ENCODE measurements at regions not wholly inside any gene's neighbourhood (a gene's known extent, or its start where the extent isn't known, plus 50 kb on each side); places are given as distances from the start of the nearest gene placed in this dataset.

- no peaks in the 10 kb centered on the region for H3K36me3 ChIP-seq (replicated peaks in 1 of 2; ENCODE audit: control insufficient read depth in 1 of 2, insufficient read depth in 2 of 2, low read length in 2 of 2)
- Mint-ChIP-seq H3K4me3 (no peak overlapping the region), H3K27ac (no peak overlapping the region), H3K9me3 (peaks cover 0 to 4% (median 0%) of the 10 kb centered on the region in 7 donors), H3K36me3 (no peaks in the 10 kb centered on the region), H3K4me1 (peaks cover 3% of the 10 kb centered on the region), H3K27me3 (ENCODE audit: low read depth in 3 of 3) (peaks cover 0 to 1% (median 0%) of the 10 kb centered on the region in 3 donors)
- H3K27ac ChIP-seq (ENCODE audit: low read depth in 1 of 2, low read length in 2 of 2), result no peak overlapping the region
- H3K79me2 ChIP-seq (ENCODE audit: insufficient read depth, low read length), result no peaks in the 10 kb centered on the region
- intact Hi-C loops (cut with micrococcal nuclease), result no loop called here
- peaks cover 0 to 2% of the 10 kb centered on the region in 2 donors for H3K4me1 ChIP-seq (ENCODE audit: control insufficient read depth in 1 of 2, insufficient read depth in 2 of 2, low read length in 2 of 2)
- WGBS (ENCODE audit: insufficient coverage), result no CpG with 5 or more reads among the region's 3 CpGs
- no peak for TF ChIP-seq CTCF (IDR thresholded peaks at IDR 0.05)
- no peak for DNase-seq
- no peaks in the 10 kb centered on the region for H3K27me3 ChIP-seq (ENCODE audit: control insufficient read depth in 2 of 2, insufficient read depth in 2 of 2, low read length in 2 of 2)
- H3K4me3 ChIP-seq (replicated peaks in 1 of 3; ENCODE audit: low read depth in 2 of 3, low read length in 3 of 3), result no peak overlapping the region
- no peak overlapping the region for H3K4me2 ChIP-seq (replicated peaks; ENCODE audit: extremely low read depth, low read length, poor library complexity, severe bottlenecking)
- H3K9me3 ChIP-seq (replicated peaks in 1 of 2; ENCODE audit: control insufficient read depth in 1 of 2, insufficient read depth in 1 of 2, low read length in 2 of 2), result no peaks in the 10 kb centered on the region
- H2AFZ ChIP-seq (ENCODE audit: insufficient read depth, low read depth, low read length, poor library complexity, severe bottlenecking), result no peak overlapping the region
- H4K20me1 ChIP-seq (ENCODE audit: insufficient read depth, low read length), result no peaks in the 10 kb centered on the region
- H3K9ac ChIP-seq (ENCODE audit: insufficient read depth, low read length, poor library complexity, severe bottlenecking), result no peak overlapping the region
These were observed 86.5 kb upstream of the TLE4 start for GRCh38 chr9:79485258-79485657.

GRCh38 chr9:79489261-79490000 is 82.3 kb upstream of the TLE4 start:
- no peaks in the 10 kb centered on the region for H3K9me3 ChIP-seq (replicated peaks in 1 of 2; ENCODE audit: control insufficient read depth in 1 of 2, insufficient read depth in 1 of 2, low read length in 2 of 2)
- Mint-ChIP-seq H3K27ac (no peak overlapping the region), H3K4me1 (peaks cover 3% of the 10 kb centered on the region), H3K4me3 (no peak overlapping the region), H3K9me3 (peaks cover 0 to 7% (median 5%) of the 10 kb centered on the region in 7 donors), H3K27me3 (ENCODE audit: low read depth in 3 of 3) (peaks cover 0 to 2% (median 1%) of the 10 kb centered on the region in 3 donors), H3K36me3 (no peaks in the 10 kb centered on the region)
- DNase-seq, result peak in 1 of 3 donors; percentile 44
- H4K20me1 ChIP-seq (ENCODE audit: insufficient read depth, low read length), result no peaks in the 10 kb centered on the region
- no peak overlapping the region for H3K4me3 ChIP-seq (replicated peaks in 1 of 3; ENCODE audit: low read depth in 2 of 3, low read length in 3 of 3)
- H3K9ac ChIP-seq (ENCODE audit: insufficient read depth, low read length, poor library complexity, severe bottlenecking), result no peak overlapping the region
- H3K4me2 ChIP-seq (replicated peaks; ENCODE audit: extremely low read depth, low read length, poor library complexity, severe bottlenecking), result no peak overlapping the region
- intact Hi-C loops (cut with micrococcal nuclease), result no loop called here
- no peak for TF ChIP-seq CTCF (IDR thresholded peaks at IDR 0.05)
- H3K79me2 ChIP-seq (ENCODE audit: insufficient read depth, low read length), result no peaks in the 10 kb centered on the region
- H3K27ac ChIP-seq (ENCODE audit: low read depth in 1 of 2, low read length in 2 of 2), result no peak overlapping the region
- no peaks in the 10 kb centered on the region for H3K36me3 ChIP-seq (replicated peaks in 1 of 2; ENCODE audit: control insufficient read depth in 1 of 2, insufficient read depth in 2 of 2, low read length in 2 of 2)
- no peaks in the 10 kb centered on the region for H3K27me3 ChIP-seq (ENCODE audit: control insufficient read depth in 2 of 2, insufficient read depth in 2 of 2, low read length in 2 of 2)
- H2AFZ ChIP-seq (ENCODE audit: insufficient read depth, low read depth, low read length, poor library complexity, severe bottlenecking), result no peak overlapping the region
- 50% methylated on average over 2 of the region's 6 CpGs for WGBS (ENCODE audit: insufficient coverage)
- peaks cover 0 to 2% of the 10 kb centered on the region in 2 donors for H3K4me1 ChIP-seq (ENCODE audit: control insufficient read depth in 1 of 2, insufficient read depth in 2 of 2, low read length in 2 of 2)

Measured in CD14-positive monocyte (primary cell).